ENCODE measurements at regions not wholly inside any gene's neighbourhood (a gene's known extent, or its start where the extent isn't known, plus 50 kb on each side); places are given as distances from the start of the nearest gene placed in this dataset.

DNA sequence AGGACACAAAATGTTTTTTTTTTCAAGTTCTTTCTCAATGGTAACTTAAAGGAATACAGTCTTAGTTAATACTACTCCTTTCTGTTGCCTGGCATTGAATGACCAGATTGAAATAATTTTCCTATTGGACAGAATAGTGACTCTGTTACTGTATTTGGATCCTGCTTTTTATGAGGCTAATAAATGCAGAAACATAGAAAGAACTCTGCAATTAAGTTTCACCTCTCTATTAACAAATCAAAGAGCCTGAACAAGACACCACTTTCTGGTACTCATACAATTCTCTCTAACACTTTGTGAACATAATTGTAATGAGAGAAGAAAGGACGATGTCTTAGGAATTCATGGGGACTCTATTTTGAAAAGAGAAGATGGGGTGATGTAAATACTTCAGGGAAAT, 308.4 kb upstream of the ROBO2 start:
- Mint-ChIP-seq H3K4me3 (ENCODE audit: unreplicated experiment) (no peak overlapping the region), H3K9me3 (ENCODE audit: unreplicated experiment) (no peaks in the 10 kb centered on the region), H3K4me1 (ENCODE audit: low read depth, unreplicated experiment) (no peaks in the 10 kb centered on the region), H3K27ac (ENCODE audit: unreplicated experiment) (no peak overlapping the region), H3K27me3 (ENCODE audit: insufficient read depth, unreplicated experiment) (peaks cover 2% of the 10 kb centered on the region), H3K36me3 (ENCODE audit: insufficient read depth, unreplicated experiment) (no peaks in the 10 kb centered on the region)
- H3K4me3 ChIP-seq (ENCODE audit: low read depth, low read length), result no peak overlapping the region
- ChIA-PET POLR2A (no interaction called here), CTCF (no interaction called here)
- TF ChIP-seq, protein P1, sequence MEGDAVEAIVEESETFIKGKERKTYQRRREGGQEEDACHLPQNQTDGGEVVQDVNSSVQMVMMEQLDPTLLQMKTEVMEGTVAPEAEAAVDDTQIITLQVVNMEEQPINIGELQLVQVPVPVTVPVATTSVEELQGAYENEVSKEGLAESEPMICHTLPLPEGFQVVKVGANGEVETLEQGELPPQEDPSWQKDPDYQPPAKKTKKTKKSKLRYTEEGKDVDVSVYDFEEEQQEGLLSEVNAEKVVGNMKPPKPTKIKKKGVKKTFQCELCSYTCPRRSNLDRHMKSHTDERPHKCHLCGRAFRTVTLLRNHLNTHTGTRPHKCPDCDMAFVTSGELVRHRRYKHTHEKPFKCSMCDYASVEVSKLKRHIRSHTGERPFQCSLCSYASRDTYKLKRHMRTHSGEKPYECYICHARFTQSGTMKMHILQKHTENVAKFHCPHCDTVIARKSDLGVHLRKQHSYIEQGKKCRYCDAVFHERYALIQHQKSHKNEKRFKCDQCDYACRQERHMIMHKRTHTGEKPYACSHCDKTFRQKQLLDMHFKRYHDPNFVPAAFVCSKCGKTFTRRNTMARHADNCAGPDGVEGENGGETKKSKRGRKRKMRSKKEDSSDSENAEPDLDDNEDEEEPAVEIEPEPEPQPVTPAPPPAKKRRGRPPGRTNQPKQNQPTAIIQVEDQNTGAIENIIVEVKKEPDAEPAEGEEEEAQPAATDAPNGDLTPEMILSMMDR (IDR thresholded peaks at IDR 0.05; ENCODE audit: insufficient read depth in 1 of 2, low read depth in 1 of 2, low read length in 1 of 2, severe bottlenecking in 1 of 2, unreplicated experiment in 1 of 2), result no peak
- no TSS peak for BruUV-seq (replicated peaks)
- 0 out of 2 replicates have a peak, but pooled peaks cover 5% of the 10 kb centered on the region for H3K4me1 ChIP-seq
- H3K27me3 ChIP-seq (replicated peaks; ENCODE audit: control insufficient read depth, insufficient read depth, low read length), result no peaks in the 10 kb centered on the region
- DNase-seq, result no peak
- intact Hi-C loops (cut with micrococcal nuclease; ENCODE audit: unreplicated experiment), result no loop called here
- H3K9me3 ChIP-seq, result no peaks in the 10 kb centered on the region
- no peaks in the 10 kb centered on the region for H3K36me3 ChIP-seq (ENCODE audit: control insufficient read depth, insufficient read depth, low read length)

- CTCF ChIA-PET, result no interaction called here
- Mint-ChIP-seq H3K36me3 (ENCODE audit: insufficient read depth, unreplicated experiment) (no peaks in the 10 kb centered on the region), H3K9me3 (ENCODE audit: unreplicated experiment) (no peaks in the 10 kb centered on the region), H3K27ac (ENCODE audit: unreplicated experiment) (no peak overlapping the region), H3K27me3 (ENCODE audit: insufficient read depth, unreplicated experiment) (peaks cover 2% of the 10 kb centered on the region), H3K4me3 (ENCODE audit: unreplicated experiment) (no peak overlapping the region), H3K4me1 (ENCODE audit: low read depth, unreplicated experiment) (no peaks in the 10 kb centered on the region)
- Histone ChIP-seq H3K27me3 (replicated peaks; ENCODE audit: control insufficient read depth, insufficient read depth, low read length) (no peaks in the 10 kb centered on the region), H3K9me3 (no peaks in the 10 kb centered on the region), H3K4me1 (0 out of 2 replicates have a peak, but pooled peaks cover 5% of the 10 kb centered on the region), H3K4me3 (ENCODE audit: low read depth, low read length) (no peak overlapping the region), H3K36me3 (ENCODE audit: control insufficient read depth, insufficient read depth, low read length) (no peaks in the 10 kb centered on the region)
- DNase-seq, result no peak
- POLR2A ChIA-PET, result no interaction called here
- no TSS peak for BruUV-seq (replicated peaks)
- intact Hi-C loops (cut with micrococcal nuclease; ENCODE audit: unreplicated experiment), result no loop called here
- TF ChIP-seq, protein P1 (IDR thresholded peaks at IDR 0.05; ENCODE audit: insufficient read depth in 1 of 2, low read depth in 1 of 2, low read length in 1 of 2, severe bottlenecking in 1 of 2, unreplicated experiment in 1 of 2), result no peak
These were observed 306.7 kb upstream of the ROBO2 start for GRCh38 chr3:76733073-76733759.

GRCh38 chr3:76735152-76735551, 304.7 kb upstream of the ROBO2 start:
- TF ChIP-seq, protein P1 (IDR thresholded peaks at IDR 0.05; ENCODE audit: insufficient read depth in 1 of 2, low read depth in 1 of 2, low read length in 1 of 2, severe bottlenecking in 1 of 2, unreplicated experiment in 1 of 2), result no peak
- BruUV-seq (replicated peaks), result no TSS peak
- no peaks in the 10 kb centered on the region for H3K36me3 ChIP-seq (ENCODE audit: control insufficient read depth, insufficient read depth, low read length)
- H3K4me1 ChIP-seq, result 0 out of 2 replicates have a peak, but pooled peaks cover 5% of the 10 kb centered on the region
- ChIA-PET POLR2A (no interaction called here), CTCF (interaction anchor here (0.7 kb wide), 1 partner anchor 18 kb away, joined by 3 read pairs; no protein-coding TSS in a partner anchor)
- intact Hi-C loops (cut with micrococcal nuclease; ENCODE audit: unreplicated experiment), result no loop called here
- H3K27me3 Mint-ChIP-seq (ENCODE audit: insufficient read depth, unreplicated experiment), result peaks cover 2% of the 10 kb centered on the region
- H3K9me3 ChIP-seq, result no peaks in the 10 kb centered on the region
- H3K27me3 ChIP-seq (replicated peaks; ENCODE audit: control insufficient read depth, insufficient read depth, low read length), result no peaks in the 10 kb centered on the region
- no peaks in the 10 kb centered on the region for H3K36me3 Mint-ChIP-seq (ENCODE audit: insufficient read depth, unreplicated experiment)
- no peak for DNase-seq
- H3K4me3 Mint-ChIP-seq (ENCODE audit: unreplicated experiment), result no peak overlapping the region
- H3K27ac Mint-ChIP-seq (ENCODE audit: unreplicated experiment), result no peak overlapping the region
- H3K4me1 Mint-ChIP-seq (ENCODE audit: low read depth, unreplicated experiment), result no peaks in the 10 kb centered on the region
- no peaks in the 10 kb centered on the region for H3K9me3 Mint-ChIP-seq (ENCODE audit: unreplicated experiment)
- no peak overlapping the region for H3K4me3 ChIP-seq (ENCODE audit: low read depth, low read length)

Measured in Caco-2 (cell line).